H9 (cell line): ENCODE measurements at regions not wholly inside any gene's neighbourhood (a gene's known extent, or its start where the extent isn't known, plus 50 kb on each side); places are given as distances from the start of the nearest gene placed in this dataset.

Experiments used
- DNase-seq: peaks from one replicate; pipeline ENCODE4 v3.0.0-alpha.2; 2017
- H2AFZ ChIP-seq: one replicate; pipeline ENCODE4 v1.6.1; 2013; ENCODE audit warnings: mild to moderate bottlenecking, low read length, control low read depth, moderate library complexity
- H2AK5ac ChIP-seq: 2 replicates; pipeline ENCODE4 v1.6.1; 2013; ENCODE audit warnings: low read length, control low read depth, mixed read lengths; ENCODE audit not compliant: insufficient read length
- H2BK120ac ChIP-seq: one replicate; pipeline ENCODE4 v1.6.1; 2013; ENCODE audit warnings: low read depth, mild to moderate bottlenecking, low read length, control low read depth, inconsistent platforms; ENCODE audit not compliant: poor library complexity, severe bottlenecking
- H2BK12ac ChIP-seq: 2 replicates; pipeline ENCODE4 v1.6.1; 2013; ENCODE audit warnings: low read length, control low read depth, mixed read lengths, low read depth; ENCODE audit not compliant: insufficient read length
- H2BK15ac ChIP-seq: 2 replicates; pipeline ENCODE4 v1.6.1; 2013; ENCODE audit warnings: low read depth, low read length, control low read depth
- H2BK20ac ChIP-seq: one replicate; pipeline ENCODE4 v1.6.1; 2013; ENCODE audit warnings: low read depth, mild to moderate bottlenecking, low read length, control low read depth, inconsistent platforms; ENCODE audit not compliant: poor library complexity, severe bottlenecking
- H2BK5ac ChIP-seq: 2 replicates; pipeline ENCODE4 v1.6.1; 2013; ENCODE audit warnings: low read length, control low read depth, mixed read lengths; ENCODE audit not compliant: insufficient read length
- H3K14ac ChIP-seq: 2 replicates; pipeline ENCODE4 v1.6.1; 2013; ENCODE audit warnings: low read length, control low read depth; ENCODE audit not compliant: insufficient read depth
- H3K18ac ChIP-seq: 2 replicates; pipeline ENCODE4 v1.6.1; 2013; ENCODE audit warnings: low read depth, mild to moderate bottlenecking, mixed read lengths, low read length, control low read depth; ENCODE audit not compliant: insufficient read length
- H3K23ac ChIP-seq: 2 replicates; pipeline ENCODE4 v1.6.1; 2013; ENCODE audit warnings: low read length, control low read depth, mixed read lengths, low read depth; ENCODE audit not compliant: insufficient read length
- H3K23me2 ChIP-seq: 2 replicates; pipeline ENCODE4 v1.6.1; 2013; ENCODE audit warnings: low read depth, mild to moderate bottlenecking, mixed read lengths, low read length, control low read depth; ENCODE audit not compliant: insufficient read length, poor library complexity, severe bottlenecking
- H3K27ac ChIP-seq: 2 replicates; pipeline ENCODE4 v1.5.1; 2013; ENCODE audit warnings: low read length, control low read depth, mixed read lengths, low read depth; ENCODE audit not compliant: insufficient read length
- H3K27me3 ChIP-seq: 2 replicates; pipeline ENCODE4 v1.6.1; 2013; ENCODE audit warnings: low read length, control low read depth, inconsistent platforms; ENCODE audit not compliant: insufficient read depth
- H3K4ac ChIP-seq: 2 replicates; pipeline ENCODE4 v1.6.1; 2013; ENCODE audit warnings: low read depth, mild to moderate bottlenecking, control low read depth, inconsistent platforms, low read length, moderate library complexity
- H3K4me1 ChIP-seq: 2 replicates; pipeline ENCODE4 v1.6.1; 2013; ENCODE audit warnings: low read length, control low read depth, inconsistent platforms; ENCODE audit not compliant: insufficient read depth
- H3K4me2 ChIP-seq: 2 replicates; pipeline ENCODE4 v1.6.1; 2013; ENCODE audit warnings: low read length, control low read depth, mixed read lengths; ENCODE audit not compliant: insufficient read length, insufficient read depth
- H3K56ac ChIP-seq: 2 replicates; pipeline ENCODE4 v1.6.1; 2013; ENCODE audit warnings: low read depth, mild to moderate bottlenecking, mixed read lengths, low read length, control low read depth; ENCODE audit not compliant: insufficient read length
- H3K79me1 ChIP-seq: 2 replicates; pipeline ENCODE4 v1.6.1; 2013; ENCODE audit warnings: low read depth, mild to moderate bottlenecking, moderate library complexity, low read length, control low read depth, inconsistent platforms; ENCODE audit not compliant: insufficient read depth, poor library complexity, severe bottlenecking
- H3K79me2 ChIP-seq: 2 replicates; pipeline ENCODE4 v1.6.1; 2013; ENCODE audit warnings: low read length, control low read depth, inconsistent platforms; ENCODE audit not compliant: insufficient read depth
- H3K9ac ChIP-seq: 2 replicates; pipeline ENCODE4 v1.6.1; 2013; ENCODE audit warnings: low read length, control low read depth, mixed read lengths; ENCODE audit not compliant: insufficient read length; ENCODE audit errors: extremely low read depth
- H3K9me3 ChIP-seq: one replicate; pipeline ENCODE4 v1.6.1; 2013; ENCODE audit warnings: low read depth, low read length, inconsistent platforms; ENCODE audit not compliant: control insufficient read depth
- H3T11ph ChIP-seq: one replicate; pipeline ENCODE4 v1.6.1; 2013; ENCODE audit warnings: mild to moderate bottlenecking, low read length, control low read depth, inconsistent platforms
- H4K20me1 ChIP-seq: one replicate; pipeline ENCODE4 v1.6.1; 2013; ENCODE audit not compliant: control insufficient read depth, insufficient read length, insufficient read depth
- H4K5ac ChIP-seq: 2 replicates; pipeline ENCODE4 v1.6.1; 2013; ENCODE audit warnings: low read depth, mild to moderate bottlenecking, mixed read lengths, low read length, control low read depth; ENCODE audit not compliant: insufficient read length
- H4K8ac ChIP-seq: replicated peaks from 2 replicates; pipeline ENCODE4 v1.6.1; 2013; ENCODE audit warnings: low read length, control low read depth, mixed read lengths, low read depth; ENCODE audit not compliant: insufficient read length
- H4K91ac ChIP-seq: 2 replicates; pipeline ENCODE4 v1.6.1; 2013; ENCODE audit warnings: low read depth, mild to moderate bottlenecking, moderate library complexity, mixed read lengths, low read length, control low read depth; ENCODE audit not compliant: insufficient read length
- H3K27ac Mint-ChIP-seq, 3 experiments: 2 replicates in 2 of 3; 3 replicates in 1 of 3; pipeline ENCODE4 v1.8.0; 2020 to 2021; ENCODE audit warnings: mixed read lengths in 3 of 3, mild to moderate bottlenecking in 1 of 3, moderate library complexity in 1 of 3
- H3K27me3 Mint-ChIP-seq: 2 replicates; pipeline ENCODE4 v1.8.0; 2021; ENCODE audit warnings: low read depth, mild to moderate bottlenecking, moderate library complexity, mixed read lengths
- H3K36me3 Mint-ChIP-seq, 3 experiments: 2 replicates in 2 of 3; 3 replicates in 1 of 3; pipeline ENCODE4 v1.8.0; 2020 to 2021; ENCODE audit warnings: low read depth in 3 of 3, mixed read lengths in 3 of 3; ENCODE audit not compliant: insufficient read depth in 1 of 3
- H3K4me1 Mint-ChIP-seq, 2 experiments: 2 replicates each; pipeline ENCODE4 v1.8.0; 2020; ENCODE audit warnings: mixed read lengths in 2 of 2
- H3K4me3 Mint-ChIP-seq, 2 experiments: 2 replicates in 1 of 2; 3 replicates in 1 of 2; pipeline ENCODE4 v1.8.0; 2020 to 2021; ENCODE audit warnings: mild to moderate bottlenecking in 2 of 2, mixed read lengths in 2 of 2, moderate library complexity in 1 of 2
- H3K9me3 Mint-ChIP-seq, 2 experiments: 2 replicates in 1 of 2; 3 replicates in 1 of 2; pipeline ENCODE4 v1.8.0; 2020; ENCODE audit warnings: mild to moderate bottlenecking in 2 of 2, mixed read lengths in 2 of 2, moderate library complexity in 1 of 2
- WGBS: extraction: QIAGEN DNeasy Blood & Tissue Kit; methylation state at CpG from one replicate; pipeline ENCODE4 v1.1.7; 2013; ENCODE audit warnings: missing lambda C conversion rate, low lambda C conversion rate, mixed read lengths; ENCODE audit not compliant: insufficient read length; ENCODE audit errors: extremely low coverage; 5-methylcytosine and 5-hydroxymethylcytosine counted together
- TF ChIP-seq, protein P1 (sequence below): fragments of 200-600 bp; sonication (generic); conservative IDR thresholded peaks from 3 replicates; pipeline ENCODE4 v1.8.0; 2021; ENCODE audit warnings: antibody characterized with exemption, mild to moderate bottlenecking

GRCh38 chr21:31803039-31804007 is 69.5 kb upstream of the HUNK start:
- H3K14ac ChIP-seq = no peak overlapping the region
- peaks cover 12 to 13% of the 10 kb centered on the region in 2 experiments; a peak in 3 of 4 replicates for H3K4me1 Mint-ChIP-seq
- no peak overlapping the region for H3K18ac ChIP-seq
- H3K27me3 Mint-ChIP-seq = no peaks in the 10 kb centered on the region
- no peak overlapping the region for H3K23ac ChIP-seq
- H4K5ac ChIP-seq = no peak overlapping the region
- no peak overlapping the region for H2AK5ac ChIP-seq
- no peak overlapping the region for H3K4me3 Mint-ChIP-seq
- TF ChIP-seq, protein P1, sequence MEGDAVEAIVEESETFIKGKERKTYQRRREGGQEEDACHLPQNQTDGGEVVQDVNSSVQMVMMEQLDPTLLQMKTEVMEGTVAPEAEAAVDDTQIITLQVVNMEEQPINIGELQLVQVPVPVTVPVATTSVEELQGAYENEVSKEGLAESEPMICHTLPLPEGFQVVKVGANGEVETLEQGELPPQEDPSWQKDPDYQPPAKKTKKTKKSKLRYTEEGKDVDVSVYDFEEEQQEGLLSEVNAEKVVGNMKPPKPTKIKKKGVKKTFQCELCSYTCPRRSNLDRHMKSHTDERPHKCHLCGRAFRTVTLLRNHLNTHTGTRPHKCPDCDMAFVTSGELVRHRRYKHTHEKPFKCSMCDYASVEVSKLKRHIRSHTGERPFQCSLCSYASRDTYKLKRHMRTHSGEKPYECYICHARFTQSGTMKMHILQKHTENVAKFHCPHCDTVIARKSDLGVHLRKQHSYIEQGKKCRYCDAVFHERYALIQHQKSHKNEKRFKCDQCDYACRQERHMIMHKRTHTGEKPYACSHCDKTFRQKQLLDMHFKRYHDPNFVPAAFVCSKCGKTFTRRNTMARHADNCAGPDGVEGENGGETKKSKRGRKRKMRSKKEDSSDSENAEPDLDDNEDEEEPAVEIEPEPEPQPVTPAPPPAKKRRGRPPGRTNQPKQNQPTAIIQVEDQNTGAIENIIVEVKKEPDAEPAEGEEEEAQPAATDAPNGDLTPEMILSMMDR = no peak
- H3K79me2 ChIP-seq = no peaks in the 10 kb centered on the region
- H3K9me3 Mint-ChIP-seq = no peaks in the 10 kb centered on the region; a peak in 1 of 5 replicates
- no peak overlapping the region for H2AFZ ChIP-seq
- H4K20me1 ChIP-seq = no peaks in the 10 kb centered on the region
- H3T11ph ChIP-seq = no peak overlapping the region
- no peak overlapping the region for H2BK15ac ChIP-seq
- H3K56ac ChIP-seq = no peak overlapping the region
- H3K79me1 ChIP-seq = no peaks in the 10 kb centered on the region
- H2BK12ac ChIP-seq = no peak overlapping the region
- DNase-seq = no peak
- H3K23me2 ChIP-seq = no peaks in the 10 kb centered on the region
- no peaks in the 10 kb centered on the region for H3K9me3 ChIP-seq
- H4K91ac ChIP-seq = no peak overlapping the region
- no peak overlapping the region for H3K4ac ChIP-seq
- no peak overlapping the region for H3K27ac ChIP-seq
- WGBS = no CpG with 5 or more reads among the region's 20 CpGs
- H2BK20ac ChIP-seq = no peak overlapping the region
- H2BK5ac ChIP-seq = no peak overlapping the region
- no peaks in the 10 kb centered on the region for H3K27me3 ChIP-seq
- H3K4me2 ChIP-seq = no peak overlapping the region
- no peak overlapping the region for H3K9ac ChIP-seq
- H3K36me3 Mint-ChIP-seq = no peaks in the 10 kb centered on the region; a peak in 1 of 7 replicates
- H2BK120ac ChIP-seq = no peak overlapping the region
- H3K4me1 ChIP-seq = no peaks in the 10 kb centered on the region
- H4K8ac ChIP-seq = no peak overlapping the region
- H3K27ac Mint-ChIP-seq = no peak overlapping the region
